Ovary (tissue), 1 donor: ENCODE measurements at regions not wholly inside any gene's neighbourhood (a gene's known extent, or its start where the extent isn't known, plus 50 kb on each side); places are given as distances from the start of the nearest gene placed in this dataset.

ENCODE experiments used
- EP300 ChIP-seq: sonication (generic); formaldehyde crosslinking; IDR thresholded peaks from one replicate; pipeline ENCODE4 v1.6.1; 2017; ENCODE audit warnings: antibody characterized with exemption
- POLR2A ChIP-seq: fragments of 450-650 bp; IDR thresholded peaks from one replicate; pipeline ENCODE4 v1.6.1; 2017; ENCODE audit warnings: antibody characterized with exemption, mild to moderate bottlenecking, moderate library complexity

DNA sequence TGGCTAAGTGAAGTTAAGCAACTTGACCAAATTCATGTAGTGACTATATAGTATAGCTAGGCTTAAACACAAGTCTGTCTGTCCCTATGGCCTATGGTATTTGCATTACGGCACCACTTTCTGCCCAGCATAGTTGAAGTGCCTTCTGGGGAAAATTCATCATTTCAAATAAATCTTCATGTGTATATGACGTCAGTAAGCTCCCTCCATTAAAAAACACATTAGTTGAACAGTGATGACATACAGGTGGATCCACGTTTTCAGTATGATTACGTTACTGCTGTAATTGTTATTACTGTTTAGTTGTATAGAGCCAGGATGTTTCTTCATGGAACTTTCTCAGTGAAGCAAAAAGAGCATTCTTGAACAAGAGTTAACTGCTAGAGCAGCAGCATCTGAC is 96.2 kb downstream of the TENT5A start:
- no peak for TF ChIP-seq POLR2A
- TF ChIP-seq EP300, result no peak
